NCI-H82 treated with DMSO at 0.1 percent for 48 hours (cell line): ENCODE measurements at regions not wholly inside any gene's neighbourhood (a gene's known extent, or its start where the extent isn't known, plus 50 kb on each side); places are given as distances from the start of the nearest gene placed in this dataset.
"Not testable (repeated sequence)": the region's sequence is repeated elsewhere in the genome, so short reads cannot be mapped to it uniquely, and the experiment has no call there.

Source experiments
- DNase-seq: peaks from one replicate; lab custom pipeline; 2025; ENCODE audit not compliant: unreplicated experiment; lab: John Stamatoyannopoulos, UW

- no peak for DNase-seq
Observed at GRCh38 chr15:87489456-87489855, 767.1 kb downstream of the NTRK3 start.

GRCh38 chr15:87487484-87487883 is 769.1 kb downstream of the NTRK3 start:
- no peak for DNase-seq

GRCh38 chr15:87483468-87483867 is 773.1 kb downstream of the NTRK3 start:
- no peak for DNase-seq

GRCh38 chr15:87481126-87481525 is 775.4 kb downstream of the NTRK3 start:
- no peak for DNase-seq

- DNase-seq, result no peak
Observed at GRCh38 chr15:87478687-87479072, 777.9 kb downstream of the NTRK3 start.

- no peak for DNase-seq
Observed at GRCh38 chr15:87477737-87478686, 778.5 kb downstream of the NTRK3 start.

GRCh38 chr15:87477026-87477425 is 779.5 kb downstream of the NTRK3 start:
- no peak for DNase-seq

GRCh38 chr15:87470923-87471322 is 785.6 kb downstream of the NTRK3 start:
- DNase-seq, result no peak

- not testable (repeated sequence) for DNase-seq
Observed at GRCh38 chr15:87463956-87464355, 792.6 kb downstream of the NTRK3 start.

- DNase-seq, result no peak
Observed at GRCh38 chr15:87461631-87462030, 794.9 kb downstream of the NTRK3 start.

GRCh38 chr15:87454860-87455259 is 801.7 kb downstream of the NTRK3 start:
- no peak for DNase-seq

GRCh38 chr15:87450314-87450713 is 806.2 kb downstream of the NTRK3 start:
- DNase-seq, result no peak

GRCh38 chr15:87439090-87439489 is 817.4 kb downstream of the NTRK3 start:
- no peak for DNase-seq

- no peak for DNase-seq
Observed at GRCh38 chr15:87433871-87434270, 822.7 kb downstream of the NTRK3 start.

GRCh38 chr15:87429754-87430153 is 826.8 kb downstream of the NTRK3 start:
- no peak for DNase-seq

GRCh38 chr15:87420017-87420416 is 836.5 kb downstream of the NTRK3 start:
- DNase-seq, result no peak

- DNase-seq, result no peak
Observed at GRCh38 chr15:87419344-87419743, 837.2 kb downstream of the NTRK3 start.

- DNase-seq, result no peak
Observed at GRCh38 chr15:87416591-87417257, 839.8 kb downstream of the NTRK3 start.

GRCh38 chr15:87408902-87409301 is 847.6 kb downstream of the NTRK3 start:
- no peak for DNase-seq

- DNase-seq, result no peak
Observed at GRCh38 chr15:87403973-87404372, 852.6 kb downstream of the NTRK3 start.

GRCh38 chr15:87401973-87402372 is 854.6 kb downstream of the NTRK3 start:
- no peak for DNase-seq

- DNase-seq, result no peak
Observed at GRCh38 chr15:87394676-87395075, 861.9 kb downstream of the NTRK3 start.
